H1 (cell line): ENCODE measurements at regions not wholly inside any gene's neighbourhood (a gene's known extent, or its start where the extent isn't known, plus 50 kb on each side); places are given as distances from the start of the nearest gene placed in this dataset.

ENCODE experiments used
- CTCF ChIA-PET: fragments of 300-600 bp; sonication (Branson Sonifier 250); formaldehyde crosslinking; loops from one replicate; lab custom pipeline; 2021; ENCODE audit not compliant: partially characterized antibody; lab: Charles Lee
- POLR2A ChIA-PET: fragments of 300-600 bp; sonication (Branson Sonifier 250); formaldehyde crosslinking; loops from one replicate; lab custom pipeline; 2021; ENCODE audit warnings: inconsistent platforms; ENCODE audit not compliant: partially characterized antibody; lab: Charles Lee
- DNase-seq, 2 experiments: peaks; one replicate each; pipeline versions ENCODE4 v3.0.0 to v3.0.0-alpha.2; 2010 to 2022; ENCODE audit warnings: low spot score in 2 of 2, low read depth in 1 of 2, mixed read lengths in 1 of 2
- FAIRE-seq: peaks from 2 replicates; lab custom pipeline; 2011; peaks lifted over from hg19 to GRCh38; lab: Jason Lieb, UNC
- H2AFZ ChIP-seq: 2 replicates; pipeline ENCODE4 v1.8.1; 2012; ENCODE audit warnings: low read length, inconsistent platforms
- H2AK5ac ChIP-seq: 2 replicates; pipeline ENCODE4 v1.6.1; 2013; ENCODE audit warnings: low read depth, low read length
- H2BK120ac ChIP-seq: replicated peaks from 2 replicates; pipeline ENCODE3; 2013; ENCODE audit warnings: low read depth, low read length, inconsistent platforms
- H2BK12ac ChIP-seq: 2 replicates; pipeline ENCODE4 v1.6.1; 2013; ENCODE audit warnings: low read depth, low read length
- H2BK15ac ChIP-seq: 2 replicates; pipeline ENCODE4 v1.6.1; 2013; ENCODE audit warnings: low read length
- H2BK20ac ChIP-seq: 2 replicates; pipeline ENCODE4 v1.6.1; 2013; ENCODE audit warnings: low read length
- H2BK5ac ChIP-seq: 2 replicates; pipeline ENCODE4 v1.6.1; 2013; ENCODE audit warnings: low read depth, low read length
- H3K14ac ChIP-seq: 2 replicates; pipeline ENCODE4 v1.6.1; 2013; ENCODE audit warnings: inconsistent platforms; ENCODE audit not compliant: insufficient read length
- H3K18ac ChIP-seq: 2 replicates; pipeline ENCODE4 v1.6.1; 2013; ENCODE audit warnings: low read length; ENCODE audit errors: extremely low read depth
- H3K23ac ChIP-seq: 2 replicates; pipeline ENCODE4 v1.6.1; 2013; ENCODE audit warnings: inconsistent platforms; ENCODE audit not compliant: insufficient read length
- H3K23me2 ChIP-seq: 2 replicates; pipeline ENCODE4 v1.6.1; 2013; ENCODE audit warnings: low read depth, low read length
- H3K27ac ChIP-seq: 2 replicates; pipeline ENCODE4 v1.6.1; 2011; ENCODE audit warnings: low read depth, low read length, inconsistent platforms
- H3K27me3 ChIP-seq, 4 experiments: replicated peaks in 1 of 4; 1 replicate in 1 of 4; 2 replicates in 3 of 4; pipeline versions ENCODE4 v1.6.1 to v1.8.1; 2011 to 2013; ENCODE audit warnings: low read length in 3 of 4, mild to moderate bottlenecking in 3 of 4, inconsistent platforms in 2 of 4, mixed read lengths in 2 of 4, moderate library complexity in 1 of 4; ENCODE audit not compliant: control insufficient read depth in 3 of 4, insufficient read depth in 3 of 4; ENCODE audit errors: extremely low read depth in 1 of 4
- H3K36me3 ChIP-seq, 4 experiments: 2 replicates each; pipeline versions ENCODE4 v1.6.1 to v1.8.1; 2011 to 2013; ENCODE audit warnings: mild to moderate bottlenecking in 4 of 4, low read length in 3 of 4, moderate library complexity in 2 of 4, control low read depth in 1 of 4, inconsistent platforms in 1 of 4; ENCODE audit not compliant: insufficient read depth in 4 of 4, control insufficient read depth in 2 of 4
- H3K4ac ChIP-seq: replicated peaks from 2 replicates; pipeline ENCODE3; 2013; ENCODE audit warnings: low read length, low read depth, mixed read lengths, inconsistent platforms; ENCODE audit not compliant: insufficient read length
- H3K4me1 ChIP-seq, 4 experiments: replicated peaks in 1 of 4; 1 replicate in 1 of 4; 2 replicates in 3 of 4; pipeline versions ENCODE4 v1.6.1 to v1.8.1; 2011 to 2013; ENCODE audit warnings: low read length in 3 of 4, inconsistent platforms in 2 of 4, mixed read lengths in 1 of 4; ENCODE audit not compliant: insufficient read depth in 4 of 4, control insufficient read depth in 3 of 4
- H3K4me2 ChIP-seq, 2 experiments: 2 replicates each; pipeline versions ENCODE4 v1.6.1 to v1.8.1; 2011 to 2013; ENCODE audit warnings: low read depth in 2 of 2, low read length in 2 of 2, control low read depth in 1 of 2, inconsistent platforms in 1 of 2, mild to moderate bottlenecking in 1 of 2; ENCODE audit not compliant: insufficient read depth in 1 of 2
- H3K4me3 ChIP-seq, 4 experiments: fragments of 200-600, 300-600 bp in 1 of 4; sonication (generic), shearing (Covaris generic), sonication (Bioruptor Twin) in 1 of 4; 2 replicates each; pipeline versions ENCODE4 v1.5.1 to v1.8.1; 2011 to 2016; ENCODE audit warnings: low read length in 4 of 4, low read depth in 3 of 4, control low read depth in 2 of 4, inconsistent platforms in 2 of 4, mild to moderate bottlenecking in 2 of 4, mixed read lengths in 1 of 4, moderate library complexity in 1 of 4; ENCODE audit not compliant: insufficient read depth in 2 of 4; ENCODE audit errors: extremely low read depth in 1 of 4
- H3K56ac ChIP-seq: replicated peaks from 2 replicates; pipeline ENCODE3; 2013; ENCODE audit warnings: low read depth, mild to moderate bottlenecking, mixed read lengths, low read length, inconsistent platforms; ENCODE audit not compliant: insufficient read length
- H3K79me1 ChIP-seq: 2 replicates; pipeline ENCODE4 v1.6.1; 2013; ENCODE audit warnings: low read depth, low read length, control low read depth
- H3K79me2 ChIP-seq, 2 experiments: 2 replicates each; pipeline versions ENCODE4 v1.6.1 to v1.8.1; 2012 to 2013; ENCODE audit warnings: low read length in 2 of 2, mild to moderate bottlenecking in 2 of 2, inconsistent platforms in 1 of 2; ENCODE audit not compliant: insufficient read depth in 2 of 2, control insufficient read depth in 1 of 2
- H3K9ac ChIP-seq, 4 experiments: replicated peaks in 1 of 4; 1 replicate in 1 of 4; 2 replicates in 3 of 4; pipeline versions ENCODE4 v1.6.1 to v1.8.1; 2011 to 2013; ENCODE audit warnings: low read depth in 3 of 4, low read length in 3 of 4, control low read depth in 2 of 4, mild to moderate bottlenecking in 2 of 4, moderate library complexity in 2 of 4, inconsistent platforms in 1 of 4; ENCODE audit errors: extremely low read depth in 1 of 4
- H3K9me3 ChIP-seq, 2 experiments: 2 replicates each; pipeline versions ENCODE4 v1.6.1 to v1.8.1; 2012 to 2013; ENCODE audit warnings: mild to moderate bottlenecking in 2 of 2, moderate library complexity in 2 of 2, control low read depth in 1 of 2, inconsistent platforms in 1 of 2, low read depth in 1 of 2, low read length in 1 of 2, mixed read lengths in 1 of 2; ENCODE audit not compliant: insufficient read depth in 2 of 2
- H4K20me1 ChIP-seq, 2 experiments: replicated peaks in 1 of 2; 2 replicates each; pipeline versions ENCODE3 to v1.8.1; 2011 to 2013; ENCODE audit warnings: inconsistent platforms in 2 of 2, low read length in 2 of 2, mild to moderate bottlenecking in 1 of 2; ENCODE audit not compliant: insufficient read depth in 2 of 2, control insufficient read depth in 1 of 2
- H4K5ac ChIP-seq: 2 replicates; pipeline ENCODE4 v1.6.1; 2013; ENCODE audit warnings: low read length, low read depth, mixed read lengths, inconsistent platforms; ENCODE audit not compliant: insufficient read length
- H4K8ac ChIP-seq: 2 replicates; pipeline ENCODE4 v1.8.0; 2013; ENCODE audit warnings: mild to moderate bottlenecking, moderate library complexity, low read length, inconsistent platforms; ENCODE audit not compliant: insufficient read depth; ENCODE audit errors: extremely low read depth
- H4K91ac ChIP-seq: replicated peaks from 2 replicates; pipeline ENCODE3; 2013; ENCODE audit warnings: low read length, mixed read lengths, inconsistent platforms; ENCODE audit not compliant: insufficient read length
- BRCA1 ChIP-seq: IDR thresholded peaks from 2 replicates; pipeline ENCODE4 v1.6.1; 2012; ENCODE audit warnings: low read depth, low read length, improper control_type of control experiment
- CEBPB ChIP-seq: IDR thresholded peaks from 2 replicates; pipeline ENCODE4 v1.6.1; 2012; ENCODE audit warnings: low read depth, low read length
- FOSL1 ChIP-seq: IDR thresholded peaks from 2 replicates; pipeline ENCODE4 v1.6.1; 2011; ENCODE audit warnings: mild to moderate bottlenecking, low read depth, low read length, moderate library complexity; ENCODE audit not compliant: insufficient read depth
- SP2 ChIP-seq: IDR thresholded peaks from 2 replicates; pipeline ENCODE4 v1.6.1; 2012; ENCODE audit warnings: mild to moderate bottlenecking, low read length, inconsistent platforms
- WGBS, 2 experiments: shearing (Covaris generic) in 1 of 2; methylation state at CpG; one replicate each; pipeline versions ENCODE4 v1.1.6 to v1.1.7; 2013 to 2015; ENCODE audit warnings: low lambda C conversion rate in 2 of 2, mixed read lengths in 2 of 2, inconsistent platforms in 1 of 2, low coverage in 1 of 2, missing lambda C conversion rate in 1 of 2; ENCODE audit not compliant: insufficient replicate concordance in 2 of 2, insufficient coverage in 1 of 2, insufficient read length in 1 of 2; ENCODE audit errors: extremely low coverage in 1 of 2, missing lambda C conversion rate in 1 of 2; 5-methylcytosine and 5-hydroxymethylcytosine counted together

- H3K9me3 ChIP-seq = no peaks in the 10 kb centered on the region
- H3K23me2 ChIP-seq = no peaks in the 10 kb centered on the region
- H4K20me1 ChIP-seq = no peaks in the 10 kb centered on the region
- H2BK5ac ChIP-seq = no peak overlapping the region
- no peak overlapping the region for H3K4me2 ChIP-seq
- H4K91ac ChIP-seq = no peak overlapping the region
- H2BK12ac ChIP-seq = no peak overlapping the region
- H3K56ac ChIP-seq = no peak overlapping the region
- no peaks in the 10 kb centered on the region for H3K79me1 ChIP-seq
- no peak overlapping the region for H3K4me3 ChIP-seq
- ChIA-PET CTCF (no interaction called here), POLR2A (no interaction called here)
- no peak overlapping the region for H4K8ac ChIP-seq
- H3K79me2 ChIP-seq = no peaks in the 10 kb centered on the region
- no peak overlapping the region for H4K5ac ChIP-seq
- no peak overlapping the region for H2BK15ac ChIP-seq
- FAIRE-seq = no peak
- no peaks in the 10 kb centered on the region for H3K36me3 ChIP-seq
- DNase-seq = no peak
- H2BK20ac ChIP-seq = no peak overlapping the region
- no peak overlapping the region for H2AK5ac ChIP-seq
- 100% methylated on average over 1 of the region's 1 CpG; no CpG with 5 or more reads in 1 of the 2 experiments for WGBS, 2 experiments
- no peak overlapping the region for H3K23ac ChIP-seq
- no peak overlapping the region for H3K14ac ChIP-seq
- H3K18ac ChIP-seq = no peak overlapping the region
- no peaks in the 10 kb centered on the region for H3K4me1 ChIP-seq
- H3K27ac ChIP-seq = no peak overlapping the region
- no peak for TF ChIP-seq CEBPB
- TF ChIP-seq BRCA1 = no peak
- TF ChIP-seq SP2 = no peak
- TF ChIP-seq FOSL1 = no peak
- no peak overlapping the region for H2AFZ ChIP-seq
- no peak overlapping the region for H2BK120ac ChIP-seq
- no peak overlapping the region for H3K9ac ChIP-seq
- H3K27me3 ChIP-seq = no peaks in the 10 kb centered on the region
- no peak overlapping the region for H3K4ac ChIP-seq
These were observed 308.2 kb downstream of the IPMK start for GRCh38 chr10:57959318-57960006.
